Adipocyte (in vitro differentiated cells): ENCODE measurements at regions not wholly inside any gene's neighbourhood (a gene's known extent, or its start where the extent isn't known, plus 50 kb on each side); places are given as distances from the start of the nearest gene placed in this dataset.

ENCODE experiments used
- DNase-seq: peaks from one replicate; pipeline ENCODE4 v3.0.0-alpha.2; 2015; ENCODE audit warnings: low read depth
- H3K27me3 ChIP-seq: replicated peaks from 2 replicates; pipeline ENCODE4 v1.7.0; 2013; ENCODE audit warnings: mild to moderate bottlenecking, low read length, moderate library complexity; ENCODE audit not compliant: control insufficient read depth, insufficient read depth
- H3K36me3 ChIP-seq: 2 replicates; pipeline ENCODE4 v1.7.0; 2013; ENCODE audit warnings: low read length, mild to moderate bottlenecking, moderate library complexity; ENCODE audit not compliant: control insufficient read depth, insufficient read depth, severe bottlenecking
- H3K4me1 ChIP-seq: 2 replicates; pipeline ENCODE4 v1.7.0; 2013; ENCODE audit warnings: mild to moderate bottlenecking, low read length, moderate library complexity; ENCODE audit not compliant: control insufficient read depth, insufficient read depth
- H3K4me3 ChIP-seq: 2 replicates; pipeline ENCODE4 v1.7.0; 2013; ENCODE audit warnings: mild to moderate bottlenecking, low read length, moderate library complexity
- H3K9ac ChIP-seq: 2 replicates; pipeline ENCODE4 v1.7.0; 2013; ENCODE audit warnings: mild to moderate bottlenecking, low read length, moderate library complexity
- H3K9me3 ChIP-seq: 2 replicates; pipeline ENCODE4 v1.7.0; 2013; ENCODE audit warnings: mild to moderate bottlenecking, low read length, moderate library complexity; ENCODE audit not compliant: control insufficient read depth

GRCh38 chr20:7411075-7411474, 529.2 kb downstream of the HAO1 start:
- H3K9me3 ChIP-seq: no peaks in the 10 kb centered on the region
- H3K4me3 ChIP-seq: no peak overlapping the region
- no peaks in the 10 kb centered on the region for H3K36me3 ChIP-seq
- DNase-seq: no peak
- no peak overlapping the region for H3K9ac ChIP-seq
- H3K4me1 ChIP-seq: no peaks in the 10 kb centered on the region
- no peaks in the 10 kb centered on the region for H3K27me3 ChIP-seq

- no peaks in the 10 kb centered on the region for H3K36me3 ChIP-seq
- DNase-seq: no peak
- no peaks in the 10 kb centered on the region for H3K9me3 ChIP-seq
- H3K4me1 ChIP-seq: no peaks in the 10 kb centered on the region
- no peak overlapping the region for H3K9ac ChIP-seq
- no peaks in the 10 kb centered on the region for H3K27me3 ChIP-seq
- H3K4me3 ChIP-seq: no peak overlapping the region
Observed at GRCh38 chr20:7415427-7415826, 524.8 kb downstream of the HAO1 start.

GRCh38 chr20:7416382-7416781, 523.9 kb downstream of the HAO1 start:
- Histone ChIP-seq H3K9me3 (no peaks in the 10 kb centered on the region), H3K4me3 (no peak overlapping the region), H3K27me3 (no peaks in the 10 kb centered on the region), H3K36me3 (no peaks in the 10 kb centered on the region), H3K4me1 (no peaks in the 10 kb centered on the region), H3K9ac (no peak overlapping the region)
- DNase-seq: no peak

GRCh38 chr20:7420345-7420744, 519.9 kb downstream of the HAO1 start:
- Histone ChIP-seq H3K27me3 (no peaks in the 10 kb centered on the region), H3K9ac (no peak overlapping the region), H3K4me1 (no peaks in the 10 kb centered on the region), H3K36me3 (no peaks in the 10 kb centered on the region), H3K9me3 (no peaks in the 10 kb centered on the region), H3K4me3 (no peak overlapping the region)
- no peak for DNase-seq

- Histone ChIP-seq H3K9ac (no peak overlapping the region), H3K36me3 (no peaks in the 10 kb centered on the region), H3K4me1 (no peaks in the 10 kb centered on the region), H3K27me3 (peaks cover 6% of the 10 kb centered on the region), H3K9me3 (no peaks in the 10 kb centered on the region), H3K4me3 (no peak overlapping the region)
- DNase-seq: no peak
Observed at GRCh38 chr20:7426890-7427496, 513.3 kb downstream of the HAO1 start.

GRCh38 chr20:7428946-7429345, 511.3 kb downstream of the HAO1 start:
- H3K4me1 ChIP-seq: no peaks in the 10 kb centered on the region
- DNase-seq: no peak
- no peaks in the 10 kb centered on the region for H3K9me3 ChIP-seq
- peaks cover 6% of the 10 kb centered on the region for H3K27me3 ChIP-seq
- no peak overlapping the region for H3K4me3 ChIP-seq
- no peak overlapping the region for H3K9ac ChIP-seq
- H3K36me3 ChIP-seq: no peaks in the 10 kb centered on the region

GRCh38 chr20:7432612-7433011, 507.6 kb downstream of the HAO1 start:
- no peaks in the 10 kb centered on the region for H3K4me1 ChIP-seq
- no peaks in the 10 kb centered on the region for H3K36me3 ChIP-seq
- DNase-seq: no peak
- H3K27me3 ChIP-seq: peaks cover 3% of the 10 kb centered on the region
- no peak overlapping the region for H3K9ac ChIP-seq
- no peaks in the 10 kb centered on the region for H3K9me3 ChIP-seq
- no peak overlapping the region for H3K4me3 ChIP-seq

- Histone ChIP-seq H3K9me3 (no peaks in the 10 kb centered on the region), H3K9ac (no peak overlapping the region), H3K4me1 (no peaks in the 10 kb centered on the region), H3K27me3 (no peaks in the 10 kb centered on the region), H3K4me3 (no peak overlapping the region), H3K36me3 (no peaks in the 10 kb centered on the region)
- DNase-seq: no peak
Observed at GRCh38 chr20:7437311-7437710, 502.9 kb downstream of the HAO1 start.

- Histone ChIP-seq H3K4me3 (no peak overlapping the region), H3K4me1 (peaks cover 3% of the 10 kb centered on the region), H3K36me3 (no peaks in the 10 kb centered on the region), H3K9ac (no peak overlapping the region), H3K27me3 (no peaks in the 10 kb centered on the region), H3K9me3 (no peaks in the 10 kb centered on the region)
- DNase-seq: no peak
Observed at GRCh38 chr20:7449269-7449668, 491.0 kb downstream of the HAO1 start.

GRCh38 chr20:7452890-7453289, 487.4 kb downstream of the HAO1 start:
- no peak overlapping the region for H3K4me3 ChIP-seq
- DNase-seq: no peak
- no peaks in the 10 kb centered on the region for H3K9me3 ChIP-seq
- no peaks in the 10 kb centered on the region for H3K27me3 ChIP-seq
- H3K36me3 ChIP-seq: no peaks in the 10 kb centered on the region
- H3K4me1 ChIP-seq: peaks cover 3% of the 10 kb centered on the region
- H3K9ac ChIP-seq: no peak overlapping the region

- no peaks in the 10 kb centered on the region for H3K36me3 ChIP-seq
- no peak overlapping the region for H3K9ac ChIP-seq
- no peaks in the 10 kb centered on the region for H3K27me3 ChIP-seq
- no peak overlapping the region for H3K4me3 ChIP-seq
- no peaks in the 10 kb centered on the region for H3K9me3 ChIP-seq
- peaks cover 7% of the 10 kb centered on the region for H3K4me1 ChIP-seq
- no peak for DNase-seq
Observed at GRCh38 chr20:7454047-7454446, 486.2 kb downstream of the HAO1 start.

GRCh38 chr20:7458459-7458858, 481.8 kb downstream of the HAO1 start:
- DNase-seq: no peak
- no peak overlapping the region for H3K9ac ChIP-seq
- no peak overlapping the region for H3K4me3 ChIP-seq
- no peaks in the 10 kb centered on the region for H3K36me3 ChIP-seq
- peaks cover 4% of the 10 kb centered on the region for H3K4me1 ChIP-seq
- no peaks in the 10 kb centered on the region for H3K27me3 ChIP-seq
- H3K9me3 ChIP-seq: no peaks in the 10 kb centered on the region
